Nephron progenitor cell (in vitro differentiated cells): ENCODE measurements at regions not wholly inside any gene's neighbourhood (a gene's known extent, or its start where the extent isn't known, plus 50 kb on each side); places are given as distances from the start of the nearest gene placed in this dataset.
"Not testable (repeated sequence)": the region's sequence is repeated elsewhere in the genome, so short reads cannot be mapped to it uniquely, and the experiment has no call there.

Experiments
- DNase-seq: peaks from one replicate; pipeline ENCODE4 v3.0.0; 2021
- H3K27ac Mint-ChIP-seq: 2 replicates; pipeline ENCODE4 v1.8.0; 2021; ENCODE audit warnings: mild to moderate bottlenecking, moderate library complexity, mixed read lengths
- H3K27me3 Mint-ChIP-seq: 2 replicates; pipeline ENCODE4 v1.8.0; 2021; ENCODE audit warnings: mild to moderate bottlenecking, low read depth, mixed read lengths; ENCODE audit not compliant: poor library complexity
- H3K36me3 Mint-ChIP-seq: 2 replicates; pipeline ENCODE4 v1.8.0; 2021; ENCODE audit warnings: low read depth, mixed read lengths
- H3K4me1 Mint-ChIP-seq: 2 replicates; pipeline ENCODE4 v1.8.0; 2021; ENCODE audit warnings: mixed read lengths
- H3K4me3 Mint-ChIP-seq: 2 replicates; pipeline ENCODE4 v1.8.0; 2021; ENCODE audit warnings: mild to moderate bottlenecking, moderate library complexity, mixed read lengths
- H3K9me3 Mint-ChIP-seq: 2 replicates; pipeline ENCODE4 v1.8.0; 2021; ENCODE audit warnings: mild to moderate bottlenecking, moderate library complexity, mixed read lengths
- CTCF ChIP-seq: fragments of 200-600 bp; sonication (generic); IDR thresholded peaks from 2 replicates; pipeline ENCODE4 v1.5.0; 2021; ENCODE audit warnings: antibody characterized with exemption

GRCh38 chr6:27777126-27777525, 135.1 kb downstream of the OR2B2 start:
- Mint-ChIP-seq H3K9me3 (peaks cover 38% of the 10 kb centered on the region), H3K36me3 (peaks cover 6% of the 10 kb centered on the region), H3K4me3 (no peak overlapping the region), H3K4me1 (peaks cover 11% of the 10 kb centered on the region), H3K27me3 (peaks cover 9% of the 10 kb centered on the region), H3K27ac (no peak overlapping the region)
- DNase-seq: no peak
- TF ChIP-seq CTCF: no peak

GRCh38 chr6:27776504-27776903, 135.7 kb downstream of the OR2B2 start:
- Mint-ChIP-seq H3K36me3 (peaks cover 6% of the 10 kb centered on the region), H3K9me3 (peaks cover 38% of the 10 kb centered on the region), H3K4me3 (no peak overlapping the region), H3K4me1 (peaks cover 17% of the 10 kb centered on the region), H3K27ac (no peak overlapping the region), H3K27me3 (peaks cover 10% of the 10 kb centered on the region)
- no peak for TF ChIP-seq CTCF
- no peak for DNase-seq

GRCh38 chr6:27775796-27776184, 136.4 kb downstream of the OR2B2 start:
- no peak for DNase-seq
- Mint-ChIP-seq H3K36me3 (peaks cover 6% of the 10 kb centered on the region), H3K9me3 (peaks cover 38% of the 10 kb centered on the region), H3K27ac (no peak overlapping the region), H3K4me1 (peaks cover 24% of the 10 kb centered on the region), H3K4me3 (no peak overlapping the region), H3K27me3 (peaks cover 17% of the 10 kb centered on the region)
- TF ChIP-seq CTCF: no peak

GRCh38 chr6:27775138-27775795, 136.9 kb downstream of the OR2B2 start:
- Mint-ChIP-seq H3K27me3 (peaks cover 18% of the 10 kb centered on the region), H3K9me3 (peaks cover 38% of the 10 kb centered on the region), H3K4me1 (peaks cover 30% of the 10 kb centered on the region)
- H3K27ac Mint-ChIP-seq, H3K4me3 Mint-ChIP-seq, DNase-seq, H3K36me3 Mint-ChIP-seq: not testable (repeated sequence)

- not testable (repeated sequence) for DNase-seq, H3K4me3 Mint-ChIP-seq, H3K36me3 Mint-ChIP-seq, H3K27ac Mint-ChIP-seq
- Mint-ChIP-seq H3K4me1 (peaks cover 32% of the 10 kb centered on the region), H3K27me3 (peaks cover 21% of the 10 kb centered on the region), H3K9me3 (peaks cover 38% of the 10 kb centered on the region)
Measured at GRCh38 chr6:27774264-27774600, 138.0 kb downstream of the OR2B2 start.

GRCh38 chr6:27773542-27774263, 138.5 kb downstream of the OR2B2 start:
- H3K4me1 Mint-ChIP-seq: peaks cover 32% of the 10 kb centered on the region
- peaks cover 38% of the 10 kb centered on the region for H3K9me3 Mint-ChIP-seq
- DNase-seq, H3K4me3 Mint-ChIP-seq, H3K27ac Mint-ChIP-seq, H3K36me3 Mint-ChIP-seq: not testable (repeated sequence)
- peaks cover 21% of the 10 kb centered on the region for H3K27me3 Mint-ChIP-seq

GRCh38 chr6:27772261-27773001, 139.8 kb downstream of the OR2B2 start:
- peaks cover 21% of the 10 kb centered on the region for H3K27me3 Mint-ChIP-seq

More at GRCh38 chr6:27772261-27773001, 139.8 kb downstream of the OR2B2 start:
- Mint-ChIP-seq H3K36me3 (peaks cover 6% of the 10 kb centered on the region), H3K4me1 (peaks cover 32% of the 10 kb centered on the region), H3K9me3 (peaks cover 36% of the 10 kb centered on the region), H3K27ac (no peak overlapping the region), H3K4me3 (peak overlapping the region; percentile 77)
- peak; percentile 93 for TF ChIP-seq CTCF
- peak; percentile 89 for DNase-seq
